HEK293 (cell line): ENCODE measurements at regions not wholly inside any gene's neighbourhood (a gene's known extent, or its start where the extent isn't known, plus 50 kb on each side); places are given as distances from the start of the nearest gene placed in this dataset.

Experiments
- CTCF ChIA-PET: fragments of 350-600 bp; formaldehyde crosslinking; extraction: SDS; loops from one replicate; lab custom pipeline; 2021; ENCODE audit warnings: antibody characterized with exemption; lab: Yijun Ruan, JAX
- POLR2A ChIA-PET: fragments of 300-600 bp; formaldehyde crosslinking; extraction: SDS; loops from one replicate; lab custom pipeline; 2020; ENCODE audit warnings: antibody characterized with exemption, inconsistent platforms; lab: Yijun Ruan, JAX
- H3K27ac ChIP-seq: fragments of 200-500 bp; sonication (Bioruptor generic); 2 replicates; pipeline ENCODE4 v1.5.1; 2014; ENCODE audit warnings: low read depth, low read length, control low read depth, inconsistent platforms; ENCODE audit errors: extremely low read depth
- H3K36me3 ChIP-seq, 2 experiments: fragments of 200-500 bp in 1 of 2; sonication (Bioruptor generic) in 1 of 2; 1 replicate in 1 of 2; 2 replicates in 1 of 2; pipeline ENCODE4 v1.5.1; 2014 to 2017; ENCODE audit warnings: inconsistent platforms in 2 of 2, low read length in 2 of 2; ENCODE audit not compliant: control insufficient read depth in 2 of 2, insufficient read depth in 1 of 2
- H3K4me1 ChIP-seq: fragments of 200-500 bp; sonication (Bioruptor generic); 2 replicates; pipeline ENCODE4 v1.5.1; 2014; ENCODE audit warnings: mild to moderate bottlenecking, low read length, inconsistent platforms; ENCODE audit not compliant: control insufficient read depth, insufficient read depth
- H3K4me3 ChIP-seq: 2 replicates; pipeline ENCODE4 v1.5.1; 2011; ENCODE audit warnings: low read depth, mild to moderate bottlenecking, control low read depth, low read length, moderate library complexity
- H3K9me3 ChIP-seq: fragments of 200-500 bp; sonication (Bioruptor generic); 2 replicates; pipeline ENCODE4 v1.5.1; 2014; ENCODE audit warnings: low read depth, low read length, inconsistent platforms; ENCODE audit not compliant: control insufficient read depth, insufficient read depth
- BCL11A ChIP-seq: fragments of 450-650 bp; formaldehyde crosslinking; IDR thresholded peaks from 2 replicates; pipeline ENCODE4 v1.5.1; 2016; ENCODE audit warnings: low read depth, missing biosample characterization, missing genetic modification characterization
- KLF7 ChIP-seq: fragments of 450-650 bp; formaldehyde crosslinking; IDR thresholded peaks from 2 replicates; pipeline ENCODE4 v1.5.1; 2016; ENCODE audit warnings: missing biosample characterization, missing genetic modification characterization, borderline replicate concordance
- PATZ1 ChIP-seq: fragments of 450-650 bp; formaldehyde crosslinking; IDR thresholded peaks from 2 replicates; pipeline ENCODE4 v1.5.1; 2016; ENCODE audit warnings: missing biosample characterization, missing genetic modification characterization
- YY2 ChIP-seq: fragments of 450-650 bp; formaldehyde crosslinking; IDR thresholded peaks from 2 replicates; pipeline ENCODE4 v1.5.1; 2016; ENCODE audit warnings: missing biosample characterization, missing genetic modification characterization
- ZNF211 ChIP-seq: fragments of 450-650 bp; formaldehyde crosslinking; IDR thresholded peaks from 2 replicates; pipeline ENCODE4 v1.5.1; 2016; ENCODE audit warnings: low read depth, missing biosample characterization, missing genetic modification characterization
- ZNF433 ChIP-seq: fragments of 450-650 bp; formaldehyde crosslinking; IDR thresholded peaks from 2 replicates; pipeline ENCODE4 v1.5.1; 2016; ENCODE audit warnings: missing biosample characterization, missing genetic modification characterization, low read depth
- ZNF529 ChIP-seq: fragments of 450-650 bp; formaldehyde crosslinking; IDR thresholded peaks from 2 replicates; pipeline ENCODE4 v1.5.1; 2017; ENCODE audit warnings: missing genetic modification characterization, missing biosample characterization; ENCODE audit not compliant: insufficient replicate concordance
- ZNF645 ChIP-seq: fragments of 450-650 bp; formaldehyde crosslinking; IDR thresholded peaks from 2 replicates; pipeline ENCODE4; 2016; ENCODE audit warnings: missing biosample characterization, missing genetic modification characterization
- ZSCAN23 ChIP-seq: fragments of 450-650 bp; formaldehyde crosslinking; IDR thresholded peaks from 2 replicates; pipeline ENCODE4 v1.5.1; 2016; ENCODE audit warnings: missing biosample characterization, missing genetic modification characterization
- TF ChIP-seq, protein P1 (sequence below): fragments of 450-650 bp; formaldehyde crosslinking; IDR thresholded peaks from 2 replicates; pipeline ENCODE4 v1.5.1; 2017; ENCODE audit warnings: missing biosample characterization, missing genetic modification characterization
- TF ChIP-seq, protein P2 (sequence below): fragments of 450-650 bp; formaldehyde crosslinking; IDR thresholded peaks from 2 replicates; pipeline ENCODE4 v1.5.1; 2016; ENCODE audit warnings: missing biosample characterization, missing genetic modification characterization

DNA sequence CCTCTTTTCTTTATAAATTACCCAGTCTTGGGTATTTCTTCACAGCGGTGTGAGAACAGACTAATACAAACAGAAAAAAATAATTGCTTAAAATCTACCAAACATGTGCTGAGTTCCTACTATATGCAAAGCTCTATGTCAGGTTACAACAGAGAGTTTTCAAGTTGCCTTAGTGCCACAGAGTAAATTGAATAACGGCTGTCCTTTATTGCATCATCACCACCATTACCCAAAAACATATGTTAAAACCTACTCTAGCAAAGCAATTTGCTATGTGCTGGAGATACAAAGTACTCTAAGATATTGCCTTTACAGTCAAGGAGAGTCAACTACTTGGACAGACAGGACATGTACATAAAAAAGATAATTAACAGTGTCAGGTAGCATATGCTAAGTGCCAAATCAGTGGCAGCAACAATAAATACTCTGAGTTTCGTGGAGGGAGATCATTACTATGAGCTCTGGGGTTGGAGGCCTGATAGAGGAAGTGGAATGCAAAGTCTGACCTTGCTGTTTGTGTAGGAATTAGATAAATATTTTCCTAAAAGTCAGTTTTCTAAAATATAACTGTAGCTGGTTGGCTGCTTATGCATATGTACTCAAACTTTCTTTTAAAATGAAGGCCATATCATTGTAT is 1058.7 kb upstream of the WWC1 start:
- Histone ChIP-seq H3K9me3 (no peaks in the 10 kb centered on the region), H3K36me3 (no peaks in the 10 kb centered on the region), H3K4me3 (no peak overlapping the region), H3K4me1 (no peaks in the 10 kb centered on the region), H3K27ac (no peak overlapping the region)
- POLR2A ChIA-PET, result no interaction called here
- CTCF ChIA-PET, result no interaction called here
- TF ChIP-seq, protein P1, sequence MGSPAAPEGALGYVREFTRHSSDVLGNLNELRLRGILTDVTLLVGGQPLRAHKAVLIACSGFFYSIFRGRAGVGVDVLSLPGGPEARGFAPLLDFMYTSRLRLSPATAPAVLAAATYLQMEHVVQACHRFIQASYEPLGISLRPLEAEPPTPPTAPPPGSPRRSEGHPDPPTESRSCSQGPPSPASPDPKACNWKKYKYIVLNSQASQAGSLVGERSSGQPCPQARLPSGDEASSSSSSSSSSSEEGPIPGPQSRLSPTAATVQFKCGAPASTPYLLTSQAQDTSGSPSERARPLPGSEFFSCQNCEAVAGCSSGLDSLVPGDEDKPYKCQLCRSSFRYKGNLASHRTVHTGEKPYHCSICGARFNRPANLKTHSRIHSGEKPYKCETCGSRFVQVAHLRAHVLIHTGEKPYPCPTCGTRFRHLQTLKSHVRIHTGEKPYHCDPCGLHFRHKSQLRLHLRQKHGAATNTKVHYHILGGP, result no peak
- TF ChIP-seq BCL11A (tag by site-specific recombination) (no peak), PATZ1 (tag by site-specific recombination) (no peak), ZNF433 (tag by site-specific recombination) (no peak), ZNF645 (tag by site-specific recombination) (no peak), ZNF529 (tag by site-specific recombination) (no peak)
- TF ChIP-seq, protein P2, sequence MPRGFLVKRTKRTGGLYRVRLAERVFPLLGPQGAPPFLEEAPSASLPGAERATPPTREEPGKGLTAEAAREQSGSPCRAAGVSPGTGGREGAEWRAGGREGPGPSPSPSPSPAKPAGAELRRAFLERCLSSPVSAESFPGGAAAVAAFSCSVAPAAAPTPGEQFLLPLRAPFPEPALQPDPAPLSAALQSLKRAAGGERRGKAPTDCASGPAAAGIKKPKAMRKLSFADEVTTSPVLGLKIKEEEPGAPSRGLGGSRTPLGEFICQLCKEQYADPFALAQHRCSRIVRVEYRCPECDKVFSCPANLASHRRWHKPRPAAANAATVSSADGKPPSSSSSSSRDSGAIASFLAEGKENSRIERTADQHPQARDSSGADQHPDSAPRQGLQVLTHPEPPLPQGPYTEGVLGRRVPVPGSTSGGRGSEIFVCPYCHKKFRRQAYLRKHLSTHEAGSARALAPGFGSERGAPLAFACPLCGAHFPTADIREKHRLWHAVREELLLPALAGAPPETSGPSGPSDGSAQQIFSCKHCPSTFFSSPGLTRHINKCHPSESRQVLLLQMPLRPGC (tag by site-specific recombination), result no peak
- TF ChIP-seq, all 188 proteins: peak for 0

GRCh38 chr5:167233507-167234220 is 1057.8 kb upstream of the WWC1 start:
- CTCF ChIA-PET, result no interaction called here

GRCh38 chr5:167241436-167242067 is 1049.9 kb upstream of the WWC1 start:
- CTCF ChIA-PET, result no interaction called here
- no peak overlapping the region for H3K4me3 ChIP-seq
- no peaks in the 10 kb centered on the region for H3K9me3 ChIP-seq
- no peak for TF ChIP-seq ZNF211 (tag by site-specific recombination)
- TF ChIP-seq, all 188 proteins: peak for 0
- Histone ChIP-seq H3K36me3 (no peaks in the 10 kb centered on the region), H3K4me1 (no peaks in the 10 kb centered on the region), H3K27ac (no peak overlapping the region)
- POLR2A ChIA-PET, result no interaction called here

More at GRCh38 chr5:167233507-167234220, 1057.8 kb upstream of the WWC1 start:
- H3K4me1 ChIP-seq, result no peaks in the 10 kb centered on the region
- no peak overlapping the region for H3K4me3 ChIP-seq
- H3K27ac ChIP-seq, result no peak overlapping the region
- POLR2A ChIA-PET, result no interaction called here
- H3K9me3 ChIP-seq, result no peaks in the 10 kb centered on the region
- no peaks in the 10 kb centered on the region for H3K36me3 ChIP-seq
- TF ChIP-seq KLF7 (tag by site-specific recombination), result no peak
- no peak for TF ChIP-seq ZSCAN23
- no peak for TF ChIP-seq YY2
